Aorta (tissue), 5 donors: ENCODE measurements at regions not wholly inside any gene's neighbourhood (a gene's known extent, or its start where the extent isn't known, plus 50 kb on each side); places are given as distances from the start of the nearest gene placed in this dataset.

ENCODE experiments used
- ATAC-seq: fragments of 200-7000 bp; cut with Tn5 transposase; one replicate; pipeline ENCODE4 v1.9.1; 2022; ENCODE audit warnings: moderate library complexity; ENCODE audit not compliant: low FRiP score
- DNase-seq, 2 donors: peaks; one replicate each; pipeline ENCODE4 v3.0.0-alpha.2; 2020
- H3K27ac ChIP-seq, 2 donors: one replicate each; pipeline ENCODE4 v1.5.1; 2013; ENCODE audit warnings: low read length in 2 of 2, mild to moderate bottlenecking in 2 of 2, moderate library complexity in 2 of 2, control low read depth in 1 of 2, inconsistent platforms in 1 of 2, low read depth in 1 of 2
- H3K27me3 ChIP-seq, 2 donors: one replicate each; pipeline ENCODE4 v1.6.1; 2013; ENCODE audit warnings: control low read depth in 1 of 2, low read length in 1 of 2, mild to moderate bottlenecking in 1 of 2, moderate library complexity in 1 of 2; ENCODE audit not compliant: insufficient read depth in 2 of 2, control insufficient read depth in 1 of 2
- H3K36me3 ChIP-seq, 2 donors: one replicate each; pipeline ENCODE4 v1.6.1; 2013; ENCODE audit warnings: control low read depth in 1 of 2, low read length in 1 of 2, mild to moderate bottlenecking in 1 of 2; ENCODE audit not compliant: insufficient read depth in 2 of 2, control insufficient read depth in 1 of 2
- H3K4me1 ChIP-seq, 2 donors: one replicate each; pipeline ENCODE4 v1.6.1; 2013; ENCODE audit warnings: low read length in 2 of 2, control low read depth in 1 of 2, mild to moderate bottlenecking in 1 of 2, moderate library complexity in 1 of 2; ENCODE audit not compliant: insufficient read depth in 2 of 2, control insufficient read depth in 1 of 2
- H3K4me3 ChIP-seq, 2 donors: one replicate each; pipeline ENCODE4 v1.5.1; 2013; ENCODE audit warnings: low read length in 2 of 2, control low read depth in 1 of 2, mild to moderate bottlenecking in 1 of 2
- H3K9me3 ChIP-seq: one replicate; pipeline ENCODE4 v1.6.1; 2013; ENCODE audit warnings: mild to moderate bottlenecking, low read length; ENCODE audit not compliant: control insufficient read depth
- WGBS, 2 donors: extraction: QIAGEN DNeasy Blood & Tissue Kit; methylation state at CpG; one replicate each; pipeline ENCODE4 v1.1.7; 2013; 5-methylcytosine and 5-hydroxymethylcytosine counted together
- intact Hi-C, 2 donors: fragments of 100-400 bp; cut with DNase I; formaldehyde crosslinking; loops; one replicate each; pipeline versions ENCODE4 v1.14.2 to v1.15.0; 2022
- donor health status: healthy with polysubstance abuse.
- donor health status: Bipolar disorder and iron deficiency.
- donor health status: DM: no; HTN: no; CAD: no.
- donor health status: DM: no; HTN: no; CAD: no.
- donor health status: DM: yes; HTN: yes; CAD: no.

GRCh38 chr11:11220786-11221185 is 132.3 kb downstream of the CSNK2A3 start:
- DNase-seq (no peak), ATAC-seq (no peak)
- no peaks in the 10 kb centered on the region for H3K9me3 ChIP-seq
- no peaks in the 10 kb centered on the region for H3K27me3 ChIP-seq
- WGBS, 2 donors: 93% methylated on average over 9 of the region's 9 CpGs
- H3K4me1 ChIP-seq: no peaks in the 10 kb centered on the region
- intact Hi-C loops: no loop called here
- H3K36me3 ChIP-seq: no peaks in the 10 kb centered on the region
- no peak overlapping the region for H3K4me3 ChIP-seq
- H3K27ac ChIP-seq: no peak overlapping the region

- intact Hi-C loops: no loop called here
- H3K27ac ChIP-seq: no peak overlapping the region
- 78 to 79% methylated on average over 3 of the region's 3 CpGs for WGBS, 2 donors
Measured at GRCh38 chr11:11218629-11218986, 134.4 kb downstream of the CSNK2A3 start.

GRCh38 chr11:11217929-11218628 is 135.0 kb downstream of the CSNK2A3 start:
- WGBS, 2 donors: 95 to 96% methylated on average over 5 of the region's 5 CpGs
- H3K4me1 ChIP-seq: no peaks in the 10 kb centered on the region
- ATAC-seq (no peak), DNase-seq (no peak)
- H3K4me3 ChIP-seq: no peak overlapping the region
- no peaks in the 10 kb centered on the region for H3K9me3 ChIP-seq
- intact Hi-C loops: no loop called here
- no peaks in the 10 kb centered on the region for H3K27me3 ChIP-seq
- no peaks in the 10 kb centered on the region for H3K36me3 ChIP-seq
- no peak overlapping the region for H3K27ac ChIP-seq

More at GRCh38 chr11:11218629-11218986, 134.4 kb downstream of the CSNK2A3 start:
- Histone ChIP-seq H3K9me3 (no peaks in the 10 kb centered on the region), H3K36me3 (no peaks in the 10 kb centered on the region), H3K4me1 (no peaks in the 10 kb centered on the region), H3K27me3 (no peaks in the 10 kb centered on the region), H3K4me3 (no peak overlapping the region)
- no peak for DNase-seq
- ATAC-seq: no peak

GRCh38 chr11:11217289-11217928 is 135.6 kb downstream of the CSNK2A3 start:
- Histone ChIP-seq H3K4me1 (no peaks in the 10 kb centered on the region), H3K27ac (no peak overlapping the region), H3K27me3 (no peaks in the 10 kb centered on the region), H3K4me3 (no peak overlapping the region), H3K36me3 (no peaks in the 10 kb centered on the region), H3K9me3 (no peaks in the 10 kb centered on the region)
- WGBS, 2 donors: 96% methylated on average over 9 of the region's 9 CpGs
- DNase-seq (no peak), ATAC-seq (no peak)
- intact Hi-C loops: no loop called here

GRCh38 chr11:11215944-11216343 is 137.1 kb downstream of the CSNK2A3 start:
- 88 to 94% methylated on average over 3 of the region's 3 CpGs for WGBS, 2 donors
- H3K4me3 ChIP-seq: no peak overlapping the region
- DNase-seq: no peak
- no peaks in the 10 kb centered on the region for H3K36me3 ChIP-seq
- peaks cover 0 to 3% of the 10 kb centered on the region in 2 donors for H3K4me1 ChIP-seq
- no peaks in the 10 kb centered on the region for H3K9me3 ChIP-seq
- no peaks in the 10 kb centered on the region for H3K27me3 ChIP-seq
- intact Hi-C loops: no loop called here
- H3K27ac ChIP-seq: no peak overlapping the region
- no peak for ATAC-seq

DNA sequence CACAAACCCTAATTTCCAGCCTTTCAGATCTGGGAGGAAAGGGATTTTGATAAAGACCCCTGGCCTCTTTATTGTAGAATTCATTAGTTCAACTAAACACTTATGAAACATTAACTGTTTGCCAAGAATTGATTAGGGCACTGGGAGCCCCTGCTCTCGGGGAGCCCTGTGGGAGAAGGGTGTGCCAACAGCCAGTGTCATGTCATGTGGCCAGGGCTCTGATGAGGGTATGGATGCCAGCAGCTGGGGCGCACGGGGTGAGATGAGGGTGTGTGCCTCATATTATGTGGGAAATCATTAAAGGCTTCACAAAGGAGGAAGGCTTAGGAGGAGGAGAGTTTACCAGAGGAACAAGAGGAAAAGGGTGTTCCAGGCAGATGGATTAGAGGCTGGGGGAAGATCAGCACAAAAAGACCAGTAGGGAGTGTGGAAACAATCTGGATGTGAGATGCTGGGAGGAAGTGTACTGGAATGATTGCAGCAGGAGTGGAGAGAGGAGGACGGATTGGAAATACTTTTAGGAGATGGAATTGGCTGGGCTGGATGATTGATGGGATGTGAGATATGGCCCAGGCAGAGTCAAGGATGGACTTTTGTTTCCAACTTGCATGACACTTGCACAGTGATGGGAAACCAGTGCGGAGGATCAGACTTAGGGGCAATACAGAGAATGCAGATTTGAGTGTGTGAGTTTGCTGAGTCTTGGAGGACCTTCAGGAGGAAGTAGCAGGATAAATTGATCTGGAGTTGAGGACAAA is 137.8 kb downstream of the CSNK2A3 start:
- no peaks in the 10 kb centered on the region for H3K27me3 ChIP-seq
- no peak overlapping the region for H3K4me3 ChIP-seq
- peaks cover 0 to 3% of the 10 kb centered on the region in 2 donors for H3K4me1 ChIP-seq
- H3K9me3 ChIP-seq: no peaks in the 10 kb centered on the region
- no peak overlapping the region for H3K27ac ChIP-seq
- WGBS, 2 donors: 95% methylated on average over 5 of the region's 5 CpGs
- no peak for DNase-seq
- intact Hi-C loops: no loop called here
- H3K36me3 ChIP-seq: no peaks in the 10 kb centered on the region
- ATAC-seq: no peak

- peaks cover 0 to 3% of the 10 kb centered on the region in 2 donors for H3K4me1 ChIP-seq
- 48 to 64% methylated on average over 4 of the region's 4 CpGs for WGBS, 2 donors
- DNase-seq (no peak), ATAC-seq (no peak)
- no peak overlapping the region for H3K4me3 ChIP-seq
- no peaks in the 10 kb centered on the region for H3K36me3 ChIP-seq
- H3K27me3 ChIP-seq: no peaks in the 10 kb centered on the region
- no peak overlapping the region for H3K27ac ChIP-seq
- H3K9me3 ChIP-seq: peaks cover 1% of the 10 kb centered on the region
- intact Hi-C loops: no loop called here
Measured at GRCh38 chr11:11213117-11213516, 139.9 kb downstream of the CSNK2A3 start.

DNA sequence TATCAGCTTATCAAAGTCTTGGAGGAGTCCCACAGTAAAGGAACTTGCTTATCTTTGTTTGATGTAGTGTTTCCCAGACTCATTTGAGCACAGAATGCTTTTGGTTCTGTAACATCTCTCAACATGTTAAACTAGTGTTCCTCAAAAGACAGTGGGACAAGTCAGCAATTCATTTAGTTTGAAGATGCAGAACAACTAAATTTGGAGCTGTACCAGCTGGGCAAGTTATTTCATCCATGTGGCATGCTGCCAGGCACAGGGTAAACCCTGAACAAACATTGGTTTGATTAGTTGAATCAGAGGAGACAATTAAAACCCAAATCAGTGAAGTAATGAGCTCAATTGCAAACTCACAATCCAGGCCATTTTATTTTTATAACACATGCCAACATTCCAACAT is 141.2 kb downstream of the CSNK2A3 start:
- Histone ChIP-seq H3K27me3 (no peaks in the 10 kb centered on the region), H3K4me3 (no peak overlapping the region), H3K4me1 (peaks cover 0 to 3% of the 10 kb centered on the region in 2 donors), H3K9me3 (peaks cover 1% of the 10 kb centered on the region), H3K36me3 (no peaks in the 10 kb centered on the region), H3K27ac (no peak overlapping the region)
- ATAC-seq (no peak), DNase-seq (no peak)
- intact Hi-C loops: no loop called here

DNA sequence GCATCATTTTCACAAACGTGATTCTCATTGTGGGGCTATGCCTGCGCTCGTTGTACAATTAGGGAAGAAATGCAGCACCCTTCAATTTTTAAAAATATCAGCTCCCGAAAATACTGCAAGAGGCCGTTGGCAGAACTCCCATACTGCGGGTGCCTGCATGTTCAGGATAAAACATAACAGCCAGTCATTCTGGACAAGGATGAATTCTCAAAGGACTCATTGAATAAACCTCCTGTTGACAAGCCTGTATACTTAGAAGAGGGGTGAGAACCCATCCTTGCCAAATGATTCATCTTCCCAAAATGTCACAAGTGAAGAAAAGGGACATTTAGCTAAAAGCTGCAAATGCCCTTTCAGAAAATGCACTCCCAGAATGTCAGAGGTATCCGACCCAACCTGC is 141.9 kb downstream of the CSNK2A3 start:
- no peaks in the 10 kb centered on the region for H3K27me3 ChIP-seq
- no peak overlapping the region for H3K4me3 ChIP-seq
- peaks cover 0 to 3% of the 10 kb centered on the region in 2 donors for H3K4me1 ChIP-seq
- intact Hi-C loops: no loop called here
- H3K36me3 ChIP-seq: no peaks in the 10 kb centered on the region
- 18 to 23% methylated on average over 7 of the region's 7 CpGs for WGBS, 2 donors
- no peak overlapping the region for H3K27ac ChIP-seq
- ATAC-seq (no peak), DNase-seq (no peak)
- H3K9me3 ChIP-seq: peaks cover 1% of the 10 kb centered on the region
